C4-2B (cell line): ENCODE measurements at regions not wholly inside any gene's neighbourhood (a gene's known extent, or its start where the extent isn't known, plus 50 kb on each side); places are given as distances from the start of the nearest gene placed in this dataset.

Experiments
- H3K27ac ChIP-seq: fragments of 450-650 bp; 2 replicates; pipeline ENCODE4 v1.5.1; 2017
- ZFX ChIP-seq: fragments of 450-650 bp; IDR thresholded peaks from 2 replicates; pipeline ENCODE4 v1.6.1; 2017
- TF ChIP-seq, protein P1 (sequence below): fragments of 450-650 bp; conservative IDR thresholded peaks from 2 replicates; pipeline ENCODE4 v1.5.1; 2017; ENCODE audit warnings: mild to moderate bottlenecking

DNA sequence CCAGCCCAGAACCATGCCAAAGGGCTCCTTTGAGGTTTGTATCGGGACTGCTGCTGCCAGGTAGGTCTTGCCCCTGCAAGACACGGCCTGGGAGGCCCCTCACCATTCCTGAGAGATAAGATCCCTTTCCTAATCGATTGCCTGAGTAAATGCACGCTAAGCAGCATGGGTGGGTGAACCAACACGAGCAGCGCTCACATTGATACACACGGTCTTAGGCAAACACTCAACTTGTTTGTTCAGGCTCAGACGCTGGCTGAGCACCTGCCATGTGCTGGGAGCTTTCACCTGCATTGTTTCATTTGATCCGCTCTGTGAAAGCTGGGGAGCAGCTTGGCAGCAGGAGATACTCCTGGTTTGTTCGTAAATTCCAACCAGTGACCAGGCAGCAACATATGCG lies 76.9 kb upstream of the NEURL1B start:
- no peak for TF ChIP-seq ZFX
- TF ChIP-seq, protein P1, sequence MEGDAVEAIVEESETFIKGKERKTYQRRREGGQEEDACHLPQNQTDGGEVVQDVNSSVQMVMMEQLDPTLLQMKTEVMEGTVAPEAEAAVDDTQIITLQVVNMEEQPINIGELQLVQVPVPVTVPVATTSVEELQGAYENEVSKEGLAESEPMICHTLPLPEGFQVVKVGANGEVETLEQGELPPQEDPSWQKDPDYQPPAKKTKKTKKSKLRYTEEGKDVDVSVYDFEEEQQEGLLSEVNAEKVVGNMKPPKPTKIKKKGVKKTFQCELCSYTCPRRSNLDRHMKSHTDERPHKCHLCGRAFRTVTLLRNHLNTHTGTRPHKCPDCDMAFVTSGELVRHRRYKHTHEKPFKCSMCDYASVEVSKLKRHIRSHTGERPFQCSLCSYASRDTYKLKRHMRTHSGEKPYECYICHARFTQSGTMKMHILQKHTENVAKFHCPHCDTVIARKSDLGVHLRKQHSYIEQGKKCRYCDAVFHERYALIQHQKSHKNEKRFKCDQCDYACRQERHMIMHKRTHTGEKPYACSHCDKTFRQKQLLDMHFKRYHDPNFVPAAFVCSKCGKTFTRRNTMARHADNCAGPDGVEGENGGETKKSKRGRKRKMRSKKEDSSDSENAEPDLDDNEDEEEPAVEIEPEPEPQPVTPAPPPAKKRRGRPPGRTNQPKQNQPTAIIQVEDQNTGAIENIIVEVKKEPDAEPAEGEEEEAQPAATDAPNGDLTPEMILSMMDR: no peak
- H3K27ac ChIP-seq: no peak overlapping the region; the same call in 1 of the 2 replicates

DNA sequence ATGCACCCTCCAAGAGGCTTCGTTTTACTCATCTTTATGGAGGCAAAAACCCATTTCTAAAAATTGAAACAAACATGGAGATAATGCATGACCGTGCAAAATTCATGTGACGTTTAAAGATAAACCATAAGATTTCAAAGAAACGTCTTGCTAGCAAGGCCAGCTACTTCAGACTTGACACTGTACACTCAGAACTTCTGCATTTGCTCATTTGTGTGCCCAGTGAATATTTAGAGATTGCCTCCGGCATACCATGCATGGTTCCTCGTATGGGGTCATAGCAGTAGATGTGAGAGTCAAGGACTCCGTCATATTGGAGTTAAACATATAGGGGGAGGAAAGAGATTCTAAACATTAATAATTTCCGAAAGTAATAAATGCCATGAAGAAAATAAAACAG lies 78.6 kb upstream of the NEURL1B start:
- TF ChIP-seq, protein P1: no peak
- TF ChIP-seq ZFX: no peak
- H3K27ac ChIP-seq: no peak overlapping the region

DNA sequence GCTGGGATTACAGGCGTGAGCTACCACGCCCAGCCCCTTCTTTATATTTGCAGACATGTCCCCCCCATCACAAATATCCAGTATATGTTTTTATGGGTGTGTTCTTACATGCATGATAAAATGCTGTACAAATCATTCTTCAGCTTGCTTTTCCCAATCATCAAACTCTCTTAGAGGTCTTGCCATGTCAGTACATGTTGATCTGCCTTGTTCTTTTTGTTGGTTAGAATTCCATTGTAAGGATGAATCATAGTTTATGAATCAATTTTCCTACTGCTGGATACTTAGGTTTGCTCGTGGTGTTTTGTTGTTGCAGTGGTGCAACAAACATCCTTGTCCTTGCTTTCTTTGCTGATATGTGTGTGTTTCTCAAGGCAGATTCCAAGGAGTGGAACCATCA lies 79.9 kb upstream of the NEURL1B start:
- no peak overlapping the region for H3K27ac ChIP-seq
- no peak for TF ChIP-seq ZFX
- TF ChIP-seq, protein P1: no peak

DNA sequence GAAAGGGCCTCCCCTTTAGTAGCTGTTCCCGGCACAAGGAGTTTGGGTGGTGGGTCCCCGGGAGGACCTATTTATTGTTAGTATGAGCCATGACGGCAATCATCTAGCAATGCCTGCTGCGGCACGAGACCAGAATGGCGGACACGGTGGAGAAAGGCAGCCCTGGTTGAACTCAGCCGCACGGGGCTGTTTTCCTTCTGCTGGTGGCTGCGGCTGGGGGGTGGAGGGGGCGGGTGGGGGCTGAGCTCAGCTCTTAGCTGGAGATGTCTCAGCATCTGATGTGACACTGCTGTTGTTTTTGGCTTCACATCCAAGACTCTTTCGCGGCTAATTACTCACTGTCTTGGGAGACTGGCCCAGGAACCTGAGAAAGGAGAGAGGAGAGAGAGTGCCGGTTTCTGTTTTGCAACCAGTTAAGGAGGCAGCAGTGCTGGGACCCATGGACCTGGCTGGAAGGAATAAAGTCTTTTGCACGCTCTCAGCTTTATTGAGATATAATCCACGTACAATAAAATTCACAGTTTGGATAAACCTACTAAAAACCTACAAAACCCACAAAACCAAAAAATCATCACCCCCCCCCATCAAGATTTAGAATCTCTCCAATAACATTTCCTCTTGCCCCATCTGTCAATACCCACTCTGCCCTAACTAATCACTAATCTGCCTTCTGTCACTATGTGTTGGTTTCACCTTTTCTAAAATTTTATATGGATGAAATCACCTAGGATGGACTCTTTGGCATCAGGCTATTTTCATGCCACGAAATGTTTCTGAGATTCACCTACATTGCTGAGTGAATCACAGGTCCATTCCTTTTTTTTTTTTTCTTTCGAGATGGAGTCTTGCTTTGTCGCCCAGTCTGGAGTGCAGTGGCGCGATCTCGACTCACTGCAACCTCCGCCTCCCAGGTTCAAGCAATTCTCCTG lies 81.8 kb upstream of the NEURL1B start:
- TF ChIP-seq, protein P1: no peak
- no peak for TF ChIP-seq ZFX
- no peak overlapping the region for H3K27ac ChIP-seq

- H3K27ac ChIP-seq: no peak overlapping the region
- TF ChIP-seq ZFX: no peak
These were observed 82.7 kb upstream of the NEURL1B start for GRCh38 chr5:172558076-172558976.

DNA sequence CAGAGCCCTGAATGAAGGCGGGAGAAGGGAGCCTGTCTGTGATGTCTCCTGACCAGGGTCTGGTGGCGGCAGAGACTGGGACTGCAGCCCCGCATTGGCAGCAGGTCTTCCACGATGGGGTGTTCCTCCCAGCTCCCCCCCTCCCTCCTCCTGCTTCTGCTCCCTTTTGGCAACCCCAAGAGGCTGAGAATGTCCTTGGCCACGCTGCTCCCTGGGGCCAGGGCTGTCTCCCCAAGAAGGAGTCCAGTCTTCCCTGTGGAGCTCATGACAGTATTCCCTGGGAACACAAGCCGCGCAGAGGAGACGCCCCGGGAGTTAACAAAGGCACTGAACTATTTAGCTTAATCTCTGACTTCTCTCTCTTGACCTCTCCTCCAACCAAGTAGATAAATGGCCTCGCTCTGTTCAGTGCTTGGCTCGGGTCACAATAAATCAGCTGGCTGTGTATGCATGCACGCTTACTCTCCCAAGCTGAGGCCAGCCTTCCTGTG lies 84.0 kb upstream of the NEURL1B start:
- TF ChIP-seq, protein P1: no peak
- TF ChIP-seq ZFX: no peak
- no peak overlapping the region for H3K27ac ChIP-seq

- H3K27ac ChIP-seq: no peak overlapping the region
- TF ChIP-seq, protein P1: no peak
- no peak for TF ChIP-seq ZFX
These were observed 84.8 kb upstream of the NEURL1B start for GRCh38 chr5:172556262-172556661.
